Osteocyte (in vitro differentiated cells): ENCODE measurements at regions not wholly inside any gene's neighbourhood (a gene's known extent, or its start where the extent isn't known, plus 50 kb on each side); places are given as distances from the start of the nearest gene placed in this dataset.

ENCODE experiments used
- DNase-seq: peaks from one replicate; pipeline ENCODE4 v3.0.0; 2021; ENCODE audit warnings: mixed read lengths; ENCODE audit not compliant: unreplicated experiment; ENCODE audit errors: extremely low spot score
- H3K27ac Mint-ChIP-seq: one replicate; pipeline ENCODE4 v1.8.0; 2021; ENCODE audit warnings: mild to moderate bottlenecking, mixed read lengths; ENCODE audit not compliant: unreplicated experiment
- H3K27me3 Mint-ChIP-seq: one replicate; pipeline ENCODE4 v1.8.0; 2021; ENCODE audit warnings: mixed read lengths; ENCODE audit not compliant: unreplicated experiment
- H3K36me3 Mint-ChIP-seq: one replicate; pipeline ENCODE4 v1.8.0; 2021; ENCODE audit warnings: mixed read lengths; ENCODE audit not compliant: unreplicated experiment
- H3K4me1 Mint-ChIP-seq: one replicate; pipeline ENCODE4 v1.8.0; 2021; ENCODE audit warnings: mixed read lengths; ENCODE audit not compliant: unreplicated experiment
- H3K4me3 Mint-ChIP-seq: one replicate; pipeline ENCODE4 v1.8.0; 2021; ENCODE audit warnings: mild to moderate bottlenecking, moderate library complexity, mixed read lengths; ENCODE audit not compliant: unreplicated experiment
- H3K9me3 Mint-ChIP-seq: one replicate; pipeline ENCODE4 v1.8.0; 2021; ENCODE audit warnings: mixed read lengths; ENCODE audit not compliant: unreplicated experiment
- CTCF ChIP-seq: fragments of 200-600 bp; sonication (generic); IDR thresholded peaks from 2 replicates; pipeline ENCODE4 v1.5.0; 2021; ENCODE audit warnings: antibody characterized with exemption, mild to moderate bottlenecking, moderate library complexity

GRCh38 chr5:8843771-8844170 is 702.1 kb downstream of the SEMA5A start:
- DNase-seq, result no peak
- H3K27me3 Mint-ChIP-seq, result no peaks in the 10 kb centered on the region
- peaks cover 3% of the 10 kb centered on the region for H3K9me3 Mint-ChIP-seq
- no peak overlapping the region for H3K27ac Mint-ChIP-seq
- H3K4me1 Mint-ChIP-seq, result peaks cover 37% of the 10 kb centered on the region
- peaks cover 2% of the 10 kb centered on the region for H3K36me3 Mint-ChIP-seq
- H3K4me3 Mint-ChIP-seq, result no peak overlapping the region
- no peak for TF ChIP-seq CTCF

GRCh38 chr5:8844206-8844605 is 701.7 kb downstream of the SEMA5A start:
- Mint-ChIP-seq H3K36me3 (peaks cover 2% of the 10 kb centered on the region), H3K4me1 (peaks cover 40% of the 10 kb centered on the region), H3K4me3 (no peak overlapping the region), H3K27me3 (no peaks in the 10 kb centered on the region), H3K27ac (no peak overlapping the region), H3K9me3 (peaks cover 3% of the 10 kb centered on the region)
- no peak for DNase-seq
- no peak for TF ChIP-seq CTCF

- TF ChIP-seq CTCF, result no peak
- Mint-ChIP-seq H3K4me1 (peaks cover 39% of the 10 kb centered on the region), H3K27me3 (no peaks in the 10 kb centered on the region), H3K4me3 (no peak overlapping the region), H3K9me3 (peaks cover 3% of the 10 kb centered on the region), H3K36me3 (no peaks in the 10 kb centered on the region), H3K27ac (no peak overlapping the region)
- DNase-seq, result no peak
Measured at GRCh38 chr5:8844847-8845246, 701.0 kb downstream of the SEMA5A start.

- DNase-seq, result no peak
- Mint-ChIP-seq H3K27ac (no peak overlapping the region), H3K9me3 (peaks cover 3% of the 10 kb centered on the region), H3K4me3 (no peak overlapping the region), H3K36me3 (no peaks in the 10 kb centered on the region), H3K27me3 (no peaks in the 10 kb centered on the region), H3K4me1 (peaks cover 39% of the 10 kb centered on the region)
- no peak for TF ChIP-seq CTCF
Measured at GRCh38 chr5:8845296-8845695, 700.6 kb downstream of the SEMA5A start.

GRCh38 chr5:8848366-8848765 is 697.5 kb downstream of the SEMA5A start:
- Mint-ChIP-seq H3K4me3 (no peak overlapping the region), H3K36me3 (no peaks in the 10 kb centered on the region), H3K4me1 (peaks cover 35% of the 10 kb centered on the region), H3K27me3 (no peaks in the 10 kb centered on the region), H3K9me3 (no peaks in the 10 kb centered on the region), H3K27ac (no peak overlapping the region)
- no peak for DNase-seq
- TF ChIP-seq CTCF, result no peak
